IPS-18a (cell line): ENCODE measurements at regions not wholly inside any gene's neighbourhood (a gene's known extent, or its start where the extent isn't known, plus 50 kb on each side); places are given as distances from the start of the nearest gene placed in this dataset.
"Not testable (repeated sequence)": the region's sequence is repeated elsewhere in the genome, so short reads cannot be mapped to it uniquely, and the experiment has no call there.

Experiments
- H3K27ac ChIP-seq: one replicate; pipeline ENCODE4 v1.5.1; 2013; ENCODE audit warnings: low read length
- H3K27me3 ChIP-seq: one replicate; pipeline ENCODE4 v1.6.1; 2013; ENCODE audit warnings: mild to moderate bottlenecking, low read length; ENCODE audit not compliant: control insufficient read depth, insufficient read depth
- H3K36me3 ChIP-seq: one replicate; pipeline ENCODE4 v1.6.1; 2013; ENCODE audit warnings: low read depth, low read length; ENCODE audit not compliant: control insufficient read depth
- H3K4me1 ChIP-seq: one replicate; pipeline ENCODE4 v1.6.1; 2013; ENCODE audit warnings: low read depth, low read length; ENCODE audit not compliant: control insufficient read depth
- H3K4me3 ChIP-seq: one replicate; pipeline ENCODE4 v1.5.1; 2013; ENCODE audit warnings: low read length
- H3K9ac ChIP-seq: one replicate; pipeline ENCODE4 v1.6.1; 2013; ENCODE audit warnings: mild to moderate bottlenecking, low read length, moderate library complexity
- H3K9me3 ChIP-seq: one replicate; pipeline ENCODE4 v1.6.1; 2013; ENCODE audit warnings: low read depth, low read length; ENCODE audit not compliant: control insufficient read depth

- no peak overlapping the region for H3K27ac ChIP-seq
- H3K4me3 ChIP-seq = no peak overlapping the region
- no peaks in the 10 kb centered on the region for H3K4me1 ChIP-seq
- H3K9ac ChIP-seq = no peak overlapping the region
- H3K27me3 ChIP-seq = no peaks in the 10 kb centered on the region
- no peaks in the 10 kb centered on the region for H3K9me3 ChIP-seq
- no peaks in the 10 kb centered on the region for H3K36me3 ChIP-seq
Observed at GRCh38 chr6:40685862-40686261, 98.7 kb upstream of the LRFN2 start.

- Histone ChIP-seq H3K36me3 (no peaks in the 10 kb centered on the region), H3K4me3 (no peak overlapping the region), H3K27me3 (no peaks in the 10 kb centered on the region), H3K4me1 (no peaks in the 10 kb centered on the region), H3K27ac (no peak overlapping the region), H3K9me3 (no peaks in the 10 kb centered on the region), H3K9ac (no peak overlapping the region)
Observed at GRCh38 chr6:40681622-40682021, 94.5 kb upstream of the LRFN2 start.

GRCh38 chr6:40678941-40679340 lies 91.8 kb upstream of the LRFN2 start:
- Histone ChIP-seq H3K9ac (no peak overlapping the region), H3K9me3 (no peaks in the 10 kb centered on the region), H3K4me1 (no peaks in the 10 kb centered on the region), H3K4me3 (no peak overlapping the region), H3K27me3 (no peaks in the 10 kb centered on the region), H3K36me3 (no peaks in the 10 kb centered on the region), H3K27ac (no peak overlapping the region)

- H3K9ac ChIP-seq = no peak overlapping the region
- H3K4me1 ChIP-seq = peaks cover 4% of the 10 kb centered on the region
- H3K4me3 ChIP-seq = no peak overlapping the region
- no peaks in the 10 kb centered on the region for H3K27me3 ChIP-seq
- H3K9me3 ChIP-seq = no peaks in the 10 kb centered on the region
- H3K36me3 ChIP-seq = no peaks in the 10 kb centered on the region
- no peak overlapping the region for H3K27ac ChIP-seq
Observed at GRCh38 chr6:40674170-40674569, 87.0 kb upstream of the LRFN2 start.

GRCh38 chr6:40672087-40672486 lies 84.9 kb upstream of the LRFN2 start:
- Histone ChIP-seq H3K4me1 (peaks cover 4% of the 10 kb centered on the region), H3K27ac (no peak overlapping the region), H3K4me3 (no peak overlapping the region)

GRCh38 chr6:40671694-40672050 lies 84.5 kb upstream of the LRFN2 start:
- H3K9me3 ChIP-seq = no peaks in the 10 kb centered on the region
- H3K36me3 ChIP-seq = no peaks in the 10 kb centered on the region
- no peak overlapping the region for H3K27ac ChIP-seq
- peaks cover 4% of the 10 kb centered on the region for H3K4me1 ChIP-seq
- H3K4me3 ChIP-seq = no peak overlapping the region
- no peak overlapping the region for H3K9ac ChIP-seq
- no peaks in the 10 kb centered on the region for H3K27me3 ChIP-seq

More at GRCh38 chr6:40672087-40672486, 84.9 kb upstream of the LRFN2 start:
- H3K27me3 ChIP-seq = no peaks in the 10 kb centered on the region
- H3K9me3 ChIP-seq = no peaks in the 10 kb centered on the region
- no peak overlapping the region for H3K9ac ChIP-seq
- H3K36me3 ChIP-seq = no peaks in the 10 kb centered on the region

- Histone ChIP-seq H3K9ac (no peak overlapping the region), H3K27me3 (no peaks in the 10 kb centered on the region), H3K4me3 (no peak overlapping the region), H3K9me3 (no peaks in the 10 kb centered on the region), H3K27ac (no peak overlapping the region), H3K4me1 (peaks cover 4% of the 10 kb centered on the region), H3K36me3 (no peaks in the 10 kb centered on the region)
Observed at GRCh38 chr6:40671001-40671693, 84.0 kb upstream of the LRFN2 start.

- H3K4me3 ChIP-seq = no peak overlapping the region
- no peaks in the 10 kb centered on the region for H3K27me3 ChIP-seq
- no peaks in the 10 kb centered on the region for H3K36me3 ChIP-seq
- H3K9ac ChIP-seq = no peak overlapping the region
- H3K9me3 ChIP-seq = peaks cover 5% of the 10 kb centered on the region
- no peak overlapping the region for H3K27ac ChIP-seq
- H3K4me1 ChIP-seq = peaks cover 4% of the 10 kb centered on the region
Observed at GRCh38 chr6:40669343-40669742, 82.2 kb upstream of the LRFN2 start.

- no peaks in the 10 kb centered on the region for H3K36me3 ChIP-seq
- H3K9ac ChIP-seq = no peak overlapping the region
- H3K4me3 ChIP-seq = no peak overlapping the region
- no peaks in the 10 kb centered on the region for H3K27me3 ChIP-seq
- peaks cover 4% of the 10 kb centered on the region for H3K4me1 ChIP-seq
- H3K27ac ChIP-seq = no peak overlapping the region
- peaks cover 9% of the 10 kb centered on the region for H3K9me3 ChIP-seq
Observed at GRCh38 chr6:40668203-40668602, 81.0 kb upstream of the LRFN2 start.

GRCh38 chr6:40666530-40666929 lies 79.4 kb upstream of the LRFN2 start:
- no peaks in the 10 kb centered on the region for H3K36me3 ChIP-seq
- H3K4me1 ChIP-seq = no peaks in the 10 kb centered on the region
- H3K27me3 ChIP-seq = no peaks in the 10 kb centered on the region
- H3K27ac ChIP-seq = no peak overlapping the region
- no peak overlapping the region for H3K9ac ChIP-seq
- peaks cover 9% of the 10 kb centered on the region for H3K9me3 ChIP-seq
- no peak overlapping the region for H3K4me3 ChIP-seq

- no peaks in the 10 kb centered on the region for H3K27me3 ChIP-seq
- H3K9ac ChIP-seq = no peak overlapping the region
- peaks cover 9% of the 10 kb centered on the region for H3K9me3 ChIP-seq
- no peaks in the 10 kb centered on the region for H3K4me1 ChIP-seq
- H3K36me3 ChIP-seq = no peaks in the 10 kb centered on the region
- H3K4me3 ChIP-seq = no peak overlapping the region
- H3K27ac ChIP-seq = no peak overlapping the region
Observed at GRCh38 chr6:40661726-40662125, 74.6 kb upstream of the LRFN2 start.

GRCh38 chr6:40656772-40657171 lies 69.6 kb upstream of the LRFN2 start:
- not testable (repeated sequence) for H3K9me3 ChIP-seq, H3K4me1 ChIP-seq, H3K4me3 ChIP-seq, H3K36me3 ChIP-seq, H3K9ac ChIP-seq, H3K27ac ChIP-seq, H3K27me3 ChIP-seq
